Osteoblast (primary cell): ENCODE measurements at regions not wholly inside any gene's neighbourhood (a gene's known extent, or its start where the extent isn't known, plus 50 kb on each side); places are given as distances from the start of the nearest gene placed in this dataset.

Source experiments
- DNase-seq: peaks from one replicate; pipeline ENCODE4 v3.0.0; 2011; ENCODE audit warnings: low spot score, mixed read lengths; ENCODE audit not compliant: insufficient read length; ENCODE audit errors: missing footprints
- H2AFZ ChIP-seq: 2 replicates; pipeline ENCODE4 v1.6.0; 2011; ENCODE audit warnings: mild to moderate bottlenecking, low read length
- H3K27ac ChIP-seq: 2 replicates; pipeline ENCODE4 v1.5.1; 2011; ENCODE audit warnings: mild to moderate bottlenecking, low read depth, low read length, moderate library complexity
- H3K27me3 ChIP-seq: 2 replicates; pipeline ENCODE4 v1.6.0; 2012; ENCODE audit warnings: mild to moderate bottlenecking, control low read depth, inconsistent platforms, low read length, moderate library complexity; ENCODE audit not compliant: insufficient read depth
- H3K36me3 ChIP-seq: 2 replicates; pipeline ENCODE4 v1.5.1; 2011; ENCODE audit warnings: mild to moderate bottlenecking, low read length, control low read depth, moderate library complexity; ENCODE audit not compliant: insufficient read depth
- H3K4me1 ChIP-seq: 2 replicates; pipeline ENCODE4 v1.5.1; 2011; ENCODE audit warnings: mild to moderate bottlenecking, low read length, control low read depth, moderate library complexity; ENCODE audit not compliant: insufficient read depth
- H3K4me2 ChIP-seq: 2 replicates; pipeline ENCODE4 v1.6.0; 2011; ENCODE audit warnings: mild to moderate bottlenecking, low read length; ENCODE audit not compliant: insufficient read depth
- H3K4me3 ChIP-seq: fragments of 200-600 bp; sonication (generic); 3 replicates; pipeline ENCODE4 v1.5.1; 2012; ENCODE audit warnings: mild to moderate bottlenecking, low read length, inconsistent platforms; ENCODE audit not compliant: insufficient read depth
- H3K79me2 ChIP-seq: 2 replicates; pipeline ENCODE4 v1.6.0; 2012; ENCODE audit warnings: mild to moderate bottlenecking, low read length, control low read depth, inconsistent platforms; ENCODE audit not compliant: insufficient read depth
- H3K9me3 ChIP-seq: 2 replicates; pipeline ENCODE4 v1.5.1; 2011; ENCODE audit warnings: low read depth, low read length, control low read depth
- H4K20me1 ChIP-seq: 2 replicates; pipeline ENCODE4 v1.6.0; 2012; ENCODE audit warnings: mild to moderate bottlenecking, low read length, control low read depth; ENCODE audit not compliant: insufficient read depth
- CTCF ChIP-seq: IDR thresholded peaks from 2 replicates; pipeline ENCODE4 v1.5.1; 2011; ENCODE audit warnings: mild to moderate bottlenecking, low read depth, low read length, moderate library complexity; ENCODE audit errors: extremely low read depth

- Histone ChIP-seq H3K4me3 (no peak overlapping the region), H3K4me1 (no peaks in the 10 kb centered on the region), H3K36me3 (no peaks in the 10 kb centered on the region), H3K27me3 (no peaks in the 10 kb centered on the region), H4K20me1 (no peaks in the 10 kb centered on the region), H2AFZ (no peak overlapping the region), H3K27ac (no peak overlapping the region), H3K79me2 (no peaks in the 10 kb centered on the region), H3K9me3 (no peaks in the 10 kb centered on the region), H3K4me2 (no peak overlapping the region)
- no peak for TF ChIP-seq CTCF
- DNase-seq: no peak
These were observed 328.2 kb upstream of the MEX3C start for GRCh38 chr18:51525453-51526225.

GRCh38 chr18:51527826-51528225 is 330.3 kb upstream of the MEX3C start:
- H3K9me3 ChIP-seq: no peaks in the 10 kb centered on the region
- no peaks in the 10 kb centered on the region for H3K4me1 ChIP-seq
- H3K4me3 ChIP-seq: no peak overlapping the region
- TF ChIP-seq CTCF: no peak
- no peak overlapping the region for H3K27ac ChIP-seq
- no peaks in the 10 kb centered on the region for H3K79me2 ChIP-seq
- no peak overlapping the region for H2AFZ ChIP-seq
- DNase-seq: no peak
- H3K27me3 ChIP-seq: no peaks in the 10 kb centered on the region
- H4K20me1 ChIP-seq: no peaks in the 10 kb centered on the region
- no peaks in the 10 kb centered on the region for H3K36me3 ChIP-seq
- H3K4me2 ChIP-seq: no peak overlapping the region

- H3K4me1 ChIP-seq: no peaks in the 10 kb centered on the region
- H3K4me2 ChIP-seq: no peak overlapping the region
- no peaks in the 10 kb centered on the region for H3K79me2 ChIP-seq
- no peak overlapping the region for H2AFZ ChIP-seq
- no peaks in the 10 kb centered on the region for H3K9me3 ChIP-seq
- no peaks in the 10 kb centered on the region for H3K27me3 ChIP-seq
- DNase-seq: no peak
- no peak overlapping the region for H3K4me3 ChIP-seq
- no peaks in the 10 kb centered on the region for H4K20me1 ChIP-seq
- H3K27ac ChIP-seq: no peak overlapping the region
- no peaks in the 10 kb centered on the region for H3K36me3 ChIP-seq
- no peak for TF ChIP-seq CTCF
These were observed 334.0 kb upstream of the MEX3C start for GRCh38 chr18:51531501-51531900.

GRCh38 chr18:51537487-51537886 is 340.0 kb upstream of the MEX3C start:
- no peak for DNase-seq
- Histone ChIP-seq H3K4me3 (no peak overlapping the region), H2AFZ (no peak overlapping the region), H3K4me1 (no peaks in the 10 kb centered on the region), H3K4me2 (no peak overlapping the region), H3K27ac (no peak overlapping the region), H3K79me2 (no peaks in the 10 kb centered on the region), H4K20me1 (no peaks in the 10 kb centered on the region), H3K9me3 (no peaks in the 10 kb centered on the region), H3K27me3 (no peaks in the 10 kb centered on the region), H3K36me3 (no peaks in the 10 kb centered on the region)
- no peak for TF ChIP-seq CTCF
